ENCODE measurements at regions not wholly inside any gene's neighbourhood (a gene's known extent, or its start where the extent isn't known, plus 50 kb on each side); places are given as distances from the start of the nearest gene placed in this dataset.

GRCh38 chrX:15142084-15142715, 127.7 kb downstream of the ASB9 start:
- Mint-ChIP-seq H3K27ac (no peak overlapping the region), H3K27me3 (ENCODE audit: low read depth, poor library complexity) (no peaks in the 10 kb centered on the region), H3K4me1 (no peaks in the 10 kb centered on the region), H3K36me3 (ENCODE audit: low read depth) (no peaks in the 10 kb centered on the region), H3K9me3 (peaks cover 6% of the 10 kb centered on the region), H3K4me3 (no peak overlapping the region)
- DNase-seq, result no peak
- TF ChIP-seq CTCF (IDR thresholded peaks at IDR 0.05), result no peak

GRCh38 chrX:15136795-15137194, 133.1 kb downstream of the ASB9 start:
- H3K27ac Mint-ChIP-seq, result no peak overlapping the region
- no peak overlapping the region for H3K4me3 Mint-ChIP-seq
- no peak for TF ChIP-seq CTCF (IDR thresholded peaks at IDR 0.05)
- peaks cover 8% of the 10 kb centered on the region for H3K9me3 Mint-ChIP-seq
- peaks cover 4% of the 10 kb centered on the region for H3K27me3 Mint-ChIP-seq (ENCODE audit: low read depth, poor library complexity)
- H3K4me1 Mint-ChIP-seq, result no peaks in the 10 kb centered on the region
- no peaks in the 10 kb centered on the region for H3K36me3 Mint-ChIP-seq (ENCODE audit: low read depth)
- DNase-seq, result no peak

GRCh38 chrX:15129412-15129811, 140.5 kb downstream of the ASB9 start:
- no peak for TF ChIP-seq CTCF (IDR thresholded peaks at IDR 0.05)
- peaks cover 7% of the 10 kb centered on the region for H3K27me3 Mint-ChIP-seq (ENCODE audit: low read depth, poor library complexity)
- no peak overlapping the region for H3K4me3 Mint-ChIP-seq
- no peaks in the 10 kb centered on the region for H3K4me1 Mint-ChIP-seq
- DNase-seq, result no peak
- peaks cover 4% of the 10 kb centered on the region for H3K9me3 Mint-ChIP-seq
- H3K36me3 Mint-ChIP-seq (ENCODE audit: low read depth), result no peaks in the 10 kb centered on the region
- no peak overlapping the region for H3K27ac Mint-ChIP-seq

GRCh38 chrX:15128861-15129260, 141.0 kb downstream of the ASB9 start:
- Mint-ChIP-seq H3K9me3 (peaks cover under 1% of the 10 kb centered on the region), H3K4me1 (no peaks in the 10 kb centered on the region), H3K27ac (no peak overlapping the region), H3K36me3 (ENCODE audit: low read depth) (no peaks in the 10 kb centered on the region), H3K4me3 (no peak overlapping the region), H3K27me3 (ENCODE audit: low read depth, poor library complexity) (peaks cover 7% of the 10 kb centered on the region)
- DNase-seq, result no peak
- TF ChIP-seq CTCF (IDR thresholded peaks at IDR 0.05), result no peak

- Mint-ChIP-seq H3K4me1 (no peaks in the 10 kb centered on the region), H3K4me3 (no peak overlapping the region), H3K36me3 (ENCODE audit: low read depth) (no peaks in the 10 kb centered on the region), H3K9me3 (no peaks in the 10 kb centered on the region), H3K27me3 (ENCODE audit: low read depth, poor library complexity) (peaks cover 5% of the 10 kb centered on the region), H3K27ac (no peak overlapping the region)
- TF ChIP-seq CTCF (IDR thresholded peaks at IDR 0.05), result no peak
- no peak for DNase-seq
Measured at GRCh38 chrX:15127010-15127409, 142.9 kb downstream of the ASB9 start.

GRCh38 chrX:15116900-15117299, 153.0 kb downstream of the ASB9 start:
- H3K27ac Mint-ChIP-seq, result no peak overlapping the region
- no peaks in the 10 kb centered on the region for H3K36me3 Mint-ChIP-seq (ENCODE audit: low read depth)
- H3K9me3 Mint-ChIP-seq, result peaks cover 16% of the 10 kb centered on the region
- DNase-seq, result no peak
- H3K4me3 Mint-ChIP-seq, result no peak overlapping the region
- peaks cover 4% of the 10 kb centered on the region for H3K4me1 Mint-ChIP-seq
- H3K27me3 Mint-ChIP-seq (ENCODE audit: low read depth, poor library complexity), result no peaks in the 10 kb centered on the region
- TF ChIP-seq CTCF (IDR thresholded peaks at IDR 0.05), result no peak
